Prostate gland (tissue), 2 donors: ENCODE measurements at regions not wholly inside any gene's neighbourhood (a gene's known extent, or its start where the extent isn't known, plus 50 kb on each side); places are given as distances from the start of the nearest gene placed in this dataset.

Source experiments
- POLR2AphosphoS5 ChIP-seq: sonication (generic); formaldehyde crosslinking; IDR thresholded peaks from one replicate; pipeline ENCODE4 v1.6.1; 2017; ENCODE audit warnings: antibody characterized with exemption
- TF ChIP-seq, protein P1 (sequence below), 4 experiments: fragments of 200-600 bp in 2 of 4; fragments of 450-650 bp in 2 of 4; sonication (generic) in 2 of 4; IDR thresholded peaks; 1 replicate in 3 of 4; 2 replicates in 1 of 4; pipeline ENCODE4 v1.5.1; 2016 to 2019; ENCODE audit warnings: antibody characterized with exemption in 4 of 4, mild to moderate bottlenecking in 2 of 4, moderate library complexity in 2 of 4

DNA sequence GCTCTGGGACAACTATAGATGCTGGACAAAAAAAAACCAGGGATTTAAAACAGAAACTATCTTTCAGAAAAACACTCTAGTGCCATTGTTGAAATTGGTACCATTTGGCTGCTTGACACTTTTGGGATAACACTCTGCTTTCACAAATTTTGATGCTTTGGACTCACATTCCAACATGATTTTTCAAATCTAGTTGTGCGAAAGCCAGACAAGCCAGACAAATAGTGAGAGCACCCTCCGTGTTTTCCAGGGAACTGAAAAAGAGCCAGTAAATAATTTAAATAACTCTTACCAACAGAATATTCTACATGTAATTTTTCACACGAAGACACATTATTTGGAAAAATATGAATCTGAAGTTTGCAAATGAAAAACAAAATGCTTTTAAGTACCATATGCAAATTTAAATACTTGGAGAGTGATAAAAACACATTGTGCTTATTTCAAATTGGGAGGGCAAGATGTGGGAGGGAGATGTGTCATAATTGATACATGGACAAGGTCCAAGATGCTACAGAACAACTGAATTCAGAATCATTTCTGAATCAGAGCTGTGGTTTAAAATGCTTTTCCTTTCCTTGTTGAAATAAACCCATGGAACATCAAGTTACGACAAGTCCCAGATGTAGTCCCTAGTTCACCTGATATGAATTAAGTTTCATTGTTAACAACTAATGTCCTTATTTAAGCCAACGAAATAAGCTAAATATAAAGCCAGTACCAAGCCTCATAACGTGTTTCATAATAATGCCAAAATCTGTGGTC, 144.2 kb upstream of the SOX2 start:
- TF ChIP-seq, protein P1, sequence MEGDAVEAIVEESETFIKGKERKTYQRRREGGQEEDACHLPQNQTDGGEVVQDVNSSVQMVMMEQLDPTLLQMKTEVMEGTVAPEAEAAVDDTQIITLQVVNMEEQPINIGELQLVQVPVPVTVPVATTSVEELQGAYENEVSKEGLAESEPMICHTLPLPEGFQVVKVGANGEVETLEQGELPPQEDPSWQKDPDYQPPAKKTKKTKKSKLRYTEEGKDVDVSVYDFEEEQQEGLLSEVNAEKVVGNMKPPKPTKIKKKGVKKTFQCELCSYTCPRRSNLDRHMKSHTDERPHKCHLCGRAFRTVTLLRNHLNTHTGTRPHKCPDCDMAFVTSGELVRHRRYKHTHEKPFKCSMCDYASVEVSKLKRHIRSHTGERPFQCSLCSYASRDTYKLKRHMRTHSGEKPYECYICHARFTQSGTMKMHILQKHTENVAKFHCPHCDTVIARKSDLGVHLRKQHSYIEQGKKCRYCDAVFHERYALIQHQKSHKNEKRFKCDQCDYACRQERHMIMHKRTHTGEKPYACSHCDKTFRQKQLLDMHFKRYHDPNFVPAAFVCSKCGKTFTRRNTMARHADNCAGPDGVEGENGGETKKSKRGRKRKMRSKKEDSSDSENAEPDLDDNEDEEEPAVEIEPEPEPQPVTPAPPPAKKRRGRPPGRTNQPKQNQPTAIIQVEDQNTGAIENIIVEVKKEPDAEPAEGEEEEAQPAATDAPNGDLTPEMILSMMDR (IDR thresholded peaks at IDR 0.05) = no peak
- no peak for TF ChIP-seq POLR2AphosphoS5
